Esophagus muscularis mucosa (tissue), 4 donors: ENCODE measurements at regions not wholly inside any gene's neighbourhood (a gene's known extent, or its start where the extent isn't known, plus 50 kb on each side); places are given as distances from the start of the nearest gene placed in this dataset.

Source experiments
- CTCF ChIP-seq, 3 experiments: fragments of 200-600 bp in 2 of 3; fragments of 450-650 bp in 1 of 3; sonication (generic) in 2 of 3; IDR thresholded peaks; one replicate each; pipeline ENCODE4 v1.5.1; 2017 to 2019; ENCODE audit warnings: antibody characterized with exemption in 3 of 3, mild to moderate bottlenecking in 2 of 3, moderate library complexity in 1 of 3
- EP300 ChIP-seq: sonication (generic); formaldehyde crosslinking; IDR thresholded peaks from one replicate; pipeline ENCODE4 v1.6.1; 2017; ENCODE audit warnings: antibody characterized with exemption
- POLR2A ChIP-seq: fragments of 450-650 bp; IDR thresholded peaks from one replicate; pipeline ENCODE4 v1.6.1; 2017; ENCODE audit warnings: antibody characterized with exemption, moderate library complexity, mild to moderate bottlenecking, low read depth
- POLR2AphosphoS5 ChIP-seq, 2 donors: sonication (generic); formaldehyde crosslinking; IDR thresholded peaks; one replicate each; pipeline ENCODE4 v1.6.1; 2017; ENCODE audit warnings: antibody characterized with exemption in 2 of 2

DNA sequence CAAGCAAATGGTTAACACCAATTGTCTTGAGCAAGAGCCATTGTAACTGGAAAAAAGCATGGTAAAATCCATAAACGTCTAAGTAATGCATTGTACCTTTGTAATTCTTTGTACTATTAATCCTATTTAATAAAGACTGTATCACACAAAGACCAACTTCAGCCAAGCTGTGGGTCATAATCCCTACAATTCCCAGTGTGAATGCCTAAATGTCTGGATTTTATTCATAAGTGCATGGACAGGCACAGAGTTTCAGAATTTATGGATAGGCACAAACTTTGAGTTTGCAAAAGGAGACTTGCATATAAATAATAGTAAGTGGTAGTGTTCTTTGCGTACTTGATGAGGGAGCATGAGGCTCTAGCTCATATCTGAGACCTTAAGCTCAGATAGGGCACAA lies 1280.2 kb upstream of the WWC1 start:
- TF ChIP-seq CTCF (IDR thresholded peaks at IDR 0.05) (no peak), POLR2A (no peak), POLR2AphosphoS5 (IDR thresholded peaks at IDR 0.05) (no peak), EP300 (no peak)
